GM12878 (cell line): ENCODE measurements at regions not wholly inside any gene's neighbourhood (a gene's known extent, or its start where the extent isn't known, plus 50 kb on each side); places are given as distances from the start of the nearest gene placed in this dataset.

ENCODE experiments used
- MXI1 ChIP-seq: fragments of 150-350 bp; IDR thresholded peaks from 2 replicates; pipeline ENCODE4 v1.6.1; 2011; ENCODE audit warnings: low read depth, mild to moderate bottlenecking, inconsistent platforms, low read length, improper control_type of control experiment
- TF ChIP-seq, protein P1 (sequence below), 3 experiments: IDR thresholded peaks in 2 of 3; conservative IDR thresholded peaks in 1 of 3; 2 replicates each; pipeline ENCODE4 v1.5.1; 2011; ENCODE audit warnings: low read depth in 3 of 3, low read length in 3 of 3, mild to moderate bottlenecking in 3 of 3, control low read depth in 2 of 3, moderate library complexity in 2 of 3, inconsistent platforms in 1 of 3, mixed read lengths in 1 of 3; ENCODE audit not compliant: control insufficient read depth in 2 of 3, insufficient read depth in 1 of 3; ENCODE audit errors: extremely low read depth in 1 of 3
- TF ChIP-seq, protein P2 (sequence below): fragments of 150-350 bp; IDR thresholded peaks from 2 replicates; pipeline ENCODE4 v1.6.1; 2014; ENCODE audit warnings: mild to moderate bottlenecking, low read depth, low read length

DNA sequence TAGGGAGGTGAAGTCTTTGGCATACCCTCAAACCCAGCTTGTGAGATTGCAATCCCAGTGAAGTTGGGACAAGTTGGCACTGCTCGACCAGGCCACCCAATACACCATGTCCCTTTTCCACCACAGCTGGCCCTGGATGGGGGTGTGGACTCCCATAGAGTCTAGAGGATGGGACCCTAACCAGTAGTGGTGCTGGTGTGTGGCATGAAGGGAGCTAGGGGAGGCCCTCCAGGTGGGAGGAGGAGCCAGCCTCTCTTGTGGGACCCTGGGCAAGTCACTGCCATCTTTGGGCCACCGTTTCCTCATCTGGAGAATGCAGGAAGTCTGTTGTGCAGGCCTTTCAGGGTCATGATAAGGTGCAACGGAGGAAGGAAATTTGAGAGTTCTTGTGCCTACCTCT is 1854.9 kb downstream of the TP53TG3F start:
- no peak for TF ChIP-seq MXI1
- TF ChIP-seq, protein P1, sequence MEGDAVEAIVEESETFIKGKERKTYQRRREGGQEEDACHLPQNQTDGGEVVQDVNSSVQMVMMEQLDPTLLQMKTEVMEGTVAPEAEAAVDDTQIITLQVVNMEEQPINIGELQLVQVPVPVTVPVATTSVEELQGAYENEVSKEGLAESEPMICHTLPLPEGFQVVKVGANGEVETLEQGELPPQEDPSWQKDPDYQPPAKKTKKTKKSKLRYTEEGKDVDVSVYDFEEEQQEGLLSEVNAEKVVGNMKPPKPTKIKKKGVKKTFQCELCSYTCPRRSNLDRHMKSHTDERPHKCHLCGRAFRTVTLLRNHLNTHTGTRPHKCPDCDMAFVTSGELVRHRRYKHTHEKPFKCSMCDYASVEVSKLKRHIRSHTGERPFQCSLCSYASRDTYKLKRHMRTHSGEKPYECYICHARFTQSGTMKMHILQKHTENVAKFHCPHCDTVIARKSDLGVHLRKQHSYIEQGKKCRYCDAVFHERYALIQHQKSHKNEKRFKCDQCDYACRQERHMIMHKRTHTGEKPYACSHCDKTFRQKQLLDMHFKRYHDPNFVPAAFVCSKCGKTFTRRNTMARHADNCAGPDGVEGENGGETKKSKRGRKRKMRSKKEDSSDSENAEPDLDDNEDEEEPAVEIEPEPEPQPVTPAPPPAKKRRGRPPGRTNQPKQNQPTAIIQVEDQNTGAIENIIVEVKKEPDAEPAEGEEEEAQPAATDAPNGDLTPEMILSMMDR (IDR thresholded peaks at IDR 0.05 in 2 of 3, conservative IDR thresholded peaks at IDR 0.05 in 1 of 3; ENCODE audit: control insufficient read depth in 2 of 3, extremely low read depth in 1 of 3, insufficient read depth in 1 of 3, low read depth in 3 of 3, low read length in 3 of 3) = no peak
- TF ChIP-seq, protein P2, sequence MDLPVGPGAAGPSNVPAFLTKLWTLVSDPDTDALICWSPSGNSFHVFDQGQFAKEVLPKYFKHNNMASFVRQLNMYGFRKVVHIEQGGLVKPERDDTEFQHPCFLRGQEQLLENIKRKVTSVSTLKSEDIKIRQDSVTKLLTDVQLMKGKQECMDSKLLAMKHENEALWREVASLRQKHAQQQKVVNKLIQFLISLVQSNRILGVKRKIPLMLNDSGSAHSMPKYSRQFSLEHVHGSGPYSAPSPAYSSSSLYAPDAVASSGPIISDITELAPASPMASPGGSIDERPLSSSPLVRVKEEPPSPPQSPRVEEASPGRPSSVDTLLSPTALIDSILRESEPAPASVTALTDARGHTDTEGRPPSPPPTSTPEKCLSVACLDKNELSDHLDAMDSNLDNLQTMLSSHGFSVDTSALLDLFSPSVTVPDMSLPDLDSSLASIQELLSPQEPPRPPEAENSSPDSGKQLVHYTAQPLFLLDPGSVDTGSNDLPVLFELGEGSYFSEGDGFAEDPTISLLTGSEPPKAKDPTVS = no peak
